GM12878 (cell line): ENCODE measurements at regions not wholly inside any gene's neighbourhood (a gene's known extent, or its start where the extent isn't known, plus 50 kb on each side); places are given as distances from the start of the nearest gene placed in this dataset.

Experiments used
- ATAC-seq: fragments of 200-7000 bp; cut with Tn5 transposase; 3 replicates; pipeline ENCODE4 v1.9.1; 2020; ENCODE audit warnings: mild to moderate bottlenecking, moderate library complexity
- BruUV-seq: library from RNA; stranded (reverse); fragments of 400-500 nt; replicated peaks from 2 replicates; lab custom pipeline; 2021; lab: Mats Ljungman, UMichigan
- CTCF ChIA-PET: fragments of 300-600 bp; sonication (Branson Sonifier 250); formaldehyde crosslinking; extraction: SDS; loops from one replicate; lab custom pipeline; 2021; ENCODE audit warnings: inconsistent platforms; lab: Yijun Ruan, JAX
- POLR2A ChIA-PET: fragments of 350-600 bp; formaldehyde crosslinking; extraction: SDS; loops from one replicate; lab custom pipeline; 2021; ENCODE audit warnings: inconsistent platforms; lab: Charles Lee
- RAD21 ChIA-PET: fragments of 300-600 bp; sonication (Branson Sonifier 250); formaldehyde crosslinking; loops from one replicate; lab custom pipeline; 2023; ENCODE audit warnings: antibody characterized with exemption; ENCODE audit not compliant: unreplicated experiment; lab: Charles Lee
- SMC1A ChIA-PET: fragments of 300-600 bp; sonication (Branson Sonifier 250); formaldehyde crosslinking; loops from one replicate; lab custom pipeline; 2023; ENCODE audit not compliant: unreplicated experiment, uncharacterized antibody; lab: Charles Lee
- DNase-seq: peaks from one replicate; pipeline ENCODE4 v3.0.0-alpha.2; 2011; ENCODE audit warnings: low read depth, low spot score
- FAIRE-seq: peaks from 3 replicates; lab custom pipeline; 2011; peaks lifted over from hg19 to GRCh38; lab: Jason Lieb, UNC
- H2AFZ ChIP-seq: 2 replicates; pipeline ENCODE4 v1.6.0; 2011; ENCODE audit warnings: low read depth, low read length, control low read depth; ENCODE audit not compliant: control insufficient read depth
- H3K27ac ChIP-seq: 2 replicates; pipeline ENCODE4 v1.5.1; 2011; ENCODE audit warnings: control low read depth; ENCODE audit not compliant: control insufficient read depth, insufficient read depth
- H3K27me3 ChIP-seq, 2 experiments: replicated peaks in 1 of 2; 2 replicates each; pipeline versions ENCODE4 v1.6.0 to v1.6.1; 2011; ENCODE audit warnings: low read length in 1 of 2; ENCODE audit not compliant: control insufficient read depth in 2 of 2, insufficient read depth in 2 of 2
- H3K36me3 ChIP-seq, 2 experiments: 2 replicates each; pipeline ENCODE4 v1.5.1; 2011; ENCODE audit warnings: low read length in 1 of 2; ENCODE audit not compliant: control insufficient read depth in 2 of 2, insufficient read depth in 2 of 2
- H3K4me1 ChIP-seq: 2 replicates; pipeline ENCODE4 v1.6.1; 2011; ENCODE audit warnings: mild to moderate bottlenecking, low read length, moderate library complexity, mixed read lengths; ENCODE audit not compliant: control insufficient read depth, insufficient read depth
- H3K4me2 ChIP-seq: 2 replicates; pipeline ENCODE4 v1.6.0; 2011; ENCODE audit warnings: control low read depth; ENCODE audit not compliant: control insufficient read depth, insufficient read depth
- H3K4me3 ChIP-seq: fragments of 200-600 bp; sonication (generic); 2 replicates; pipeline ENCODE4 v1.5.1; 2016
- H3K79me2 ChIP-seq: 2 replicates; pipeline ENCODE4 v1.6.0; 2011; ENCODE audit warnings: low read length; ENCODE audit not compliant: control insufficient read depth, insufficient read depth
- H3K9ac ChIP-seq: 2 replicates; pipeline ENCODE4 v1.8.0; 2011; ENCODE audit warnings: low read length, control low read depth, mixed read lengths; ENCODE audit not compliant: control insufficient read depth, insufficient read depth
- H3K9me3 ChIP-seq: replicated peaks from 3 replicates; pipeline ENCODE4 v1.5.1; 2011; ENCODE audit warnings: mild to moderate bottlenecking, low read length; ENCODE audit not compliant: control insufficient read depth, insufficient read depth
- H4K20me1 ChIP-seq: 2 replicates; pipeline ENCODE4 v1.6.0; 2011; ENCODE audit not compliant: control insufficient read depth, insufficient read depth
- CHD2 ChIP-seq: IDR thresholded peaks from 2 replicates; pipeline ENCODE4 v1.6.1; 2011; ENCODE audit warnings: low read depth, low read length, improper control_type of control experiment, borderline replicate concordance
- MEF2B ChIP-seq: fragments of 450-650 bp; IDR thresholded peaks from 2 replicates; pipeline ENCODE4 v1.6.1; 2018; ENCODE audit warnings: mild to moderate bottlenecking, moderate library complexity; ENCODE audit not compliant: partially characterized antibody, poor library complexity, severe bottlenecking
- PAX8 ChIP-seq: fragments of 450-650 bp; IDR thresholded peaks from 2 replicates; pipeline ENCODE4 v1.6.1; 2017; ENCODE audit warnings: mild to moderate bottlenecking, moderate library complexity
- RAD21 ChIP-seq: IDR thresholded peaks from 2 replicates; pipeline ENCODE4 v1.6.1; 2011; ENCODE audit warnings: mild to moderate bottlenecking, low read depth, low read length, moderate library complexity; ENCODE audit not compliant: insufficient read depth
- RCOR1 ChIP-seq: conservative IDR thresholded peaks from 2 replicates; pipeline ENCODE4 v1.6.1; 2012; ENCODE audit warnings: low read depth, low read length, improper control_type of control experiment
- WRNIP1 ChIP-seq: IDR thresholded peaks from 2 replicates; pipeline ENCODE4 v1.6.1; 2011; ENCODE audit warnings: low read depth, low read length, improper control_type of control experiment, borderline replicate concordance
- WGBS: methylation state at CpG from one replicate; pipeline ENCODE4 v1.1.6; 2016; ENCODE audit warnings: low lambda C conversion rate; ENCODE audit not compliant: insufficient replicate concordance, insufficient coverage; ENCODE audit errors: missing lambda C conversion rate; 5-methylcytosine and 5-hydroxymethylcytosine counted together
- in situ Hi-C: fragments of 300-500 bp; cut with MboI; formaldehyde crosslinking; loops from 9 replicates; pipeline ENCODE4 v1.14.3; 2018; ENCODE audit warnings: mixed read lengths
- intact Hi-C: fragments of 100-400 bp; cut with micrococcal nuclease; formaldehyde crosslinking; loops from one replicate; pipeline ENCODE4 v1.14.2; 2022; ENCODE audit not compliant: unreplicated experiment
- TF ChIP-seq, protein P1 (sequence below): fragments of 450-650 bp; IDR thresholded peaks from 2 replicates; pipeline ENCODE4 v1.6.1; 2018; ENCODE audit warnings: borderline replicate concordance, mild to moderate bottlenecking; ENCODE audit not compliant: partially characterized antibody
- TF ChIP-seq, protein P2 (sequence below): IDR thresholded peaks from 2 replicates; pipeline ENCODE4 v1.6.1; 2011; ENCODE audit warnings: mild to moderate bottlenecking, low read depth, low read length, moderate library complexity; ENCODE audit not compliant: insufficient replicate concordance
- TF ChIP-seq, protein P3 (sequence below): IDR thresholded peaks from 2 replicates; pipeline ENCODE4 v1.6.1; 2011; ENCODE audit warnings: borderline replicate concordance, low read depth, mild to moderate bottlenecking, moderate library complexity, mixed read lengths, low read length; ENCODE audit not compliant: insufficient read depth; ENCODE audit errors: extremely low read length
- TF ChIP-seq, protein P4 (sequence below): IDR thresholded peaks from 2 replicates; pipeline ENCODE4 v1.6.1; 2011; ENCODE audit warnings: low read depth, mild to moderate bottlenecking, low read length, moderate library complexity, borderline replicate concordance; ENCODE audit errors: extremely low read depth
- TF ChIP-seq, protein P5 (sequence below): fragments of 450-650 bp; formaldehyde crosslinking; IDR thresholded peaks from 2 replicates; pipeline ENCODE4 v1.4.0; 2020; ENCODE audit warnings: mild to moderate bottlenecking, moderate library complexity

DNA sequence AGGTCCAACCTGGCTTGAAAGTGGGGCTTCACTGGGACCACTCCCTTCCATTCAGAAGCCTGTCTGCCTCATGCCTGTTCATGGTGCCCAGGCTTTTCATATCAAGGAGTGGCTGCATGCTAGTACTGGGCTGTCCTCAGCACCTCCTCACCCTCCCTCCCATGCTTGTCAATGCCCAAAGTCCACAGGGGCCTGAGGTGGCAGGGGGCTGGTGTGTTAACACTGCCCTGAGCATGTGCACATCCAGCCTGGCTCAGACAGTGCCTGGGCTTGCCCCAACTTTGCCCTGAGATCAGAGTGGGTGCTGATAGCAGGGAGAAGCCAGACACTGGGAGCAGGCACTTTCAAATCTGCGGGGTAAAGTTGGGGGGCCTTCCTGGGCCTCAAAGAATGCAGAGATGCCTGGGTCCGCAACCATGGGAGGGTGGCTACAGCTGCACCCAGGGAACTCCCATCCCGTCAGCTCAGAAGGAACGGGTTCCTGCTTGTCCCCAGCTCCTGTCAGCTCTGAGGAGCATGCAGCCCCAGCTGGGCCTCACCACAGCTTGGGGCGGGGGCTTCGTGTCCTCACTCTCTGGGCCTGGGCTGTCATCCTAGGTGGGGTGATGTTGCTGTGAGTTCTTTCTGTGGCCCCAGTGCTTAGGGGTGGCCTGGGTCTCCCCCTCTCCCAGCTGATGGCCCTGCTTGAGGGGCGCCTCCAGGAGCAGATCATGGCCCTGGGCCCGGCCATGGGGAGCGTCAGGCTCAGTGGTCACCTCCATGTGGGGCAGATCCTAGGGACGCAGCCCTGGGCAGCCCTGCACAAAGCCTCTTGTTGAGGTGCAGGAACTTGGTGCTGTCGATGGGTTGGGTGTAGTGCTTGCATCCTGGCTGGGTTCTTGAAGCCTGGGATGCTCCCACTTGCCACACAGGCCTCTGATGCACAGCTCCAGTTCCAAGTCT lies 830.6 kb upstream of the SLITRK5 start (continued):
- TF ChIP-seq, protein P1, sequence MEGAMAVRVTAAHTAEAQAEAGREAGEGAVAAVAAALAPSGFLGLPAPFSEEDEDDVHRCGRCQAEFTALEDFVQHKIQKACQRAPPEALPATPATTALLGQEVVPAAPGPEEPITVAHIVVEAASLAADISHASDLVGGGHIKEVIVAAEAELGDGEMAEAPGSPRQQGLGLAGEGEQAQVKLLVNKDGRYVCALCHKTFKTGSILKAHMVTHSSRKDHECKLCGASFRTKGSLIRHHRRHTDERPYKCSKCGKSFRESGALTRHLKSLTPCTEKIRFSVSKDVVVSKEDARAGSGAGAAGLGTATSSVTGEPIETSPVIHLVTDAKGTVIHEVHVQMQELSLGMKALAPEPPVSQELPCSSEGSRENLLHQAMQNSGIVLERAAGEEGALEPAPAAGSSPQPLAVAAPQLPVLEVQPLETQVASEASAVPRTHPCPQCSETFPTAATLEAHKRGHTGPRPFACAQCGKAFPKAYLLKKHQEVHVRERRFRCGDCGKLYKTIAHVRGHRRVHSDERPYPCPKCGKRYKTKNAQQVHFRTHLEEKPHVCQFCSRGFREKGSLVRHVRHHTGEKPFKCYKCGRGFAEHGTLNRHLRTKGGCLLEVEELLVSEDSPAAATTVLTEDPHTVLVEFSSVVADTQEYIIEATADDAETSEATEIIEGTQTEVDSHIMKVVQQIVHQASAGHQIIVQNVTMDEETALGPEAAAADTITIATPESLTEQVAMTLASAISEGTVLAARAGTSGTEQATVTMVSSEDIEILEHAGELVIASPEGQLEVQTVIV = no peak
- TF ChIP-seq, protein P2, sequence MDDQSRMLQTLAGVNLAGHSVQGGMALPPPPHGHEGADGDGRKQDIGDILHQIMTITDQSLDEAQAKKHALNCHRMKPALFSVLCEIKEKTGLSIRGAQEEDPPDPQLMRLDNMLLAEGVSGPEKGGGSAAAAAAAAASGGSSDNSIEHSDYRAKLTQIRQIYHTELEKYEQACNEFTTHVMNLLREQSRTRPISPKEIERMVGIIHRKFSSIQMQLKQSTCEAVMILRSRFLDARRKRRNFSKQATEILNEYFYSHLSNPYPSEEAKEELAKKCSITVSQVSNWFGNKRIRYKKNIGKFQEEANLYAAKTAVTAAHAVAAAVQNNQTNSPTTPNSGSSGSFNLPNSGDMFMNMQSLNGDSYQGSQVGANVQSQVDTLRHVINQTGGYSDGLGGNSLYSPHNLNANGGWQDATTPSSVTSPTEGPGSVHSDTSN = no peak
- TF ChIP-seq, protein P3, sequence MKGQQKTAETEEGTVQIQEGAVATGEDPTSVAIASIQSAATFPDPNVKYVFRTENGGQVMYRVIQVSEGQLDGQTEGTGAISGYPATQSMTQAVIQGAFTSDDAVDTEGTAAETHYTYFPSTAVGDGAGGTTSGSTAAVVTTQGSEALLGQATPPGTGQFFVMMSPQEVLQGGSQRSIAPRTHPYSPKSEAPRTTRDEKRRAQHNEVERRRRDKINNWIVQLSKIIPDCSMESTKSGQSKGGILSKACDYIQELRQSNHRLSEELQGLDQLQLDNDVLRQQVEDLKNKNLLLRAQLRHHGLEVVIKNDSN = no peak

DNA sequence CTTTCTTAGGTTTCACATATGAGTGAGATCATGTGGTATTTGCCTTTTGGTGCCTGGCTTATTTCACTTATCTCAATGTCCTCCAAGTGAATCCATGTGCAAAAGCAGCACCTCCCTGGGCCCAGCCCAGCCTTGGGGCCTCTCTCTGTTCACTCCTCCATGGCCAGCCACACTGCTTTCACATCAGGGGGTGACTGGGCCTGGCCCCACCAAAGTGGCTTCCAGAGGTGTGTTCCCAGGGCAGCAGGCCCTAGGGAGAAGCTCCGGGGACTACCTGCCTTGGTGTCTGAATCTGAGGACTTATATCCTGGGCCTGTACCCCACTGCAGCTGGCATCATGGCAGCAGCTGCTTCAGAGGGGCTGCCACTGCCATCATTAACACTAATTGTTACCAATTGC lies 829.9 kb upstream of the SLITRK5 start:
- Histone ChIP-seq H3K4me2 (no peak overlapping the region), H2AFZ (no peak overlapping the region), H4K20me1 (no peaks in the 10 kb centered on the region), H3K27me3 (no peaks in the 10 kb centered on the region), H3K9me3 (no peaks in the 10 kb centered on the region; the same call in 2 of the 3 replicates), H3K36me3 (no peaks in the 10 kb centered on the region), H3K4me1 (no peaks in the 10 kb centered on the region), H3K79me2 (no peaks in the 10 kb centered on the region), H3K27ac (no peak overlapping the region), H3K4me3 (no peak overlapping the region), H3K9ac (no peak overlapping the region)
- FAIRE-seq (no peak), DNase-seq (no peak), ATAC-seq (no peak)
- POLR2A ChIA-PET = no interaction called here
- SMC1A ChIA-PET = no interaction called here
- WGBS = 19% methylated on average over 1 of the region's 1 CpG
- in situ Hi-C loops = no loop called here
- CTCF ChIA-PET = no interaction called here
- BruUV-seq = no TSS peak
- intact Hi-C loops = no loop called here
- RAD21 ChIA-PET = no interaction called here
- TF ChIP-seq CHD2 (no peak), PAX8 (no peak), MEF2B (no peak), WRNIP1 (no peak), RAD21 (no peak), RCOR1 (no peak)
- TF ChIP-seq, protein P4, sequence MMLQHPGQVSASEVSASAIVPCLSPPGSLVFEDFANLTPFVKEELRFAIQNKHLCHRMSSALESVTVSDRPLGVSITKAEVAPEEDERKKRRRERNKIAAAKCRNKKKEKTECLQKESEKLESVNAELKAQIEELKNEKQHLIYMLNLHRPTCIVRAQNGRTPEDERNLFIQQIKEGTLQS = no peak
- TF ChIP-seq, protein P5, sequence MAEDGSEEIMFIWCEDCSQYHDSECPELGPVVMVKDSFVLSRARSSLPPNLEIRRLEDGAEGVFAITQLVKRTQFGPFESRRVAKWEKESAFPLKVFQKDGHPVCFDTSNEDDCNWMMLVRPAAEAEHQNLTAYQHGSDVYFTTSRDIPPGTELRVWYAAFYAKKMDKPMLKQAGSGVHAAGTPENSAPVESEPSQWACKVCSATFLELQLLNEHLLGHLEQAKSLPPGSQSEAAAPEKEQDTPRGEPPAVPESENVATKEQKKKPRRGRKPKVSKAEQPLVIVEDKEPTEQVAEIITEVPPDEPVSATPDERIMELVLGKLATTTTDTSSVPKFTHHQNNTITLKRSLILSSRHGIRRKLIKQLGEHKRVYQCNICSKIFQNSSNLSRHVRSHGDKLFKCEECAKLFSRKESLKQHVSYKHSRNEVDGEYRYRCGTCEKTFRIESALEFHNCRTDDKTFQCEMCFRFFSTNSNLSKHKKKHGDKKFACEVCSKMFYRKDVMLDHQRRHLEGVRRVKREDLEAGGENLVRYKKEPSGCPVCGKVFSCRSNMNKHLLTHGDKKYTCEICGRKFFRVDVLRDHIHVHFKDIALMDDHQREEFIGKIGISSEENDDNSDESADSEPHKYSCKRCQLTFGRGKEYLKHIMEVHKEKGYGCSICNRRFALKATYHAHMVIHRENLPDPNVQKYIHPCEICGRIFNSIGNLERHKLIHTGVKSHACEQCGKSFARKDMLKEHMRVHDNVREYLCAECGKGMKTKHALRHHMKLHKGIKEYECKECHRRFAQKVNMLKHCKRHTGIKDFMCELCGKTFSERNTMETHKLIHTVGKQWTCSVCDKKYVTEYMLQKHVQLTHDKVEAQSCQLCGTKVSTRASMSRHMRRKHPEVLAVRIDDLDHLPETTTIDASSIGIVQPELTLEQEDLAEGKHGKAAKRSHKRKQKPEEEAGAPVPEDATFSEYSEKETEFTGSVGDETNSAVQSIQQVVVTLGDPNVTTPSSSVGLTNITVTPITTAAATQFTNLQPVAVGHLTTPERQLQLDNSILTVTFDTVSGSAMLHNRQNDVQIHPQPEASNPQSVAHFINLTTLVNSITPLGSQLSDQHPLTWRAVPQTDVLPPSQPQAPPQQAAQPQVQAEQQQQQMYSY (CRISPR knock-in tag) = no peak
